Adrenal gland (tissue), 5 donors: ENCODE measurements at regions not wholly inside any gene's neighbourhood (a gene's known extent, or its start where the extent isn't known, plus 50 kb on each side); places are given as distances from the start of the nearest gene placed in this dataset.

ENCODE experiments used
- POLR2A ChIP-seq, 2 donors: fragments of 450-650 bp; IDR thresholded peaks; one replicate each; pipeline ENCODE4 v1.6.1; 2017; ENCODE audit warnings: antibody characterized with exemption in 2 of 2, mild to moderate bottlenecking in 2 of 2, moderate library complexity in 1 of 2
- TF ChIP-seq, protein P1 (sequence below), 6 experiments: fragments of 450-650 bp in 4 of 6; fragments of 200-600 bp in 2 of 6; sonication (generic) in 1 of 6; IDR thresholded peaks; 1 replicate in 5 of 6; 2 replicates in 1 of 6; pipeline versions ENCODE4 v1.5.1 to v1.8.0; 2016 to 2021; ENCODE audit warnings: antibody characterized with exemption in 6 of 6, mild to moderate bottlenecking in 2 of 6, moderate library complexity in 1 of 6
- donor health status: DM: no; HTN: no; CAD: no.

DNA sequence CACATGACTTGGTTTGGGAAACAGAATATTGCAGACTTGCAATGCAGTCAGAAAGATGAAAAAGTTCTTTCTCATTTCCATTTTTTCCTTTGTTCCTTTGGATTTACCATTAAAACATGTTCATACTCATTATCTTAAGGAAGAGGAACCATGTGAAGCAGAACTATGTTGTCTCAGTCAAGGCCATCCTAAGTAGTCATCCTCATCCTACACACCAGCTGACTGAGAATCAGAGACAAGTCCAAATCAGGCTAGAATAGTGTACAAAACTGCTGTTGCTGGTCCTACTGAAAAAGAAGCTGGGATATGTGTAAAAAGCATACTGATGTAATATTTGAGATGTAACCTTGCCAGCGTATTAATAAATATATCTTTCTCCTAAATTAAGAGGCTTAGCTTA, 433.4 kb downstream of the SLITRK5 start:
- TF ChIP-seq, protein P1, sequence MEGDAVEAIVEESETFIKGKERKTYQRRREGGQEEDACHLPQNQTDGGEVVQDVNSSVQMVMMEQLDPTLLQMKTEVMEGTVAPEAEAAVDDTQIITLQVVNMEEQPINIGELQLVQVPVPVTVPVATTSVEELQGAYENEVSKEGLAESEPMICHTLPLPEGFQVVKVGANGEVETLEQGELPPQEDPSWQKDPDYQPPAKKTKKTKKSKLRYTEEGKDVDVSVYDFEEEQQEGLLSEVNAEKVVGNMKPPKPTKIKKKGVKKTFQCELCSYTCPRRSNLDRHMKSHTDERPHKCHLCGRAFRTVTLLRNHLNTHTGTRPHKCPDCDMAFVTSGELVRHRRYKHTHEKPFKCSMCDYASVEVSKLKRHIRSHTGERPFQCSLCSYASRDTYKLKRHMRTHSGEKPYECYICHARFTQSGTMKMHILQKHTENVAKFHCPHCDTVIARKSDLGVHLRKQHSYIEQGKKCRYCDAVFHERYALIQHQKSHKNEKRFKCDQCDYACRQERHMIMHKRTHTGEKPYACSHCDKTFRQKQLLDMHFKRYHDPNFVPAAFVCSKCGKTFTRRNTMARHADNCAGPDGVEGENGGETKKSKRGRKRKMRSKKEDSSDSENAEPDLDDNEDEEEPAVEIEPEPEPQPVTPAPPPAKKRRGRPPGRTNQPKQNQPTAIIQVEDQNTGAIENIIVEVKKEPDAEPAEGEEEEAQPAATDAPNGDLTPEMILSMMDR (IDR thresholded peaks at IDR 0.05), result no peak
- TF ChIP-seq POLR2A (IDR thresholded peaks at IDR 0.05), result no peak
